HG03520 (cell line): ENCODE measurements at regions not wholly inside any gene's neighbourhood (a gene's known extent, or its start where the extent isn't known, plus 50 kb on each side); places are given as distances from the start of the nearest gene placed in this dataset.
"Not testable (repeated sequence)": the region's sequence is repeated elsewhere in the genome, so short reads cannot be mapped to it uniquely, and the experiment has no call there.

Source experiments
- ATAC-seq: cut with Tn5 transposase; IDR thresholded peaks from one replicate; pipeline ENCODE4 v1.9.1; 2021; ENCODE audit warnings: mild to moderate bottlenecking, moderate library complexity; ENCODE audit not compliant: unreplicated experiment

- no peak for ATAC-seq
Measured at GRCh38 chr2:223460209-223460608, 142.0 kb downstream of the SCG2 start.

GRCh38 chr2:223460774-223461211 is 141.4 kb downstream of the SCG2 start:
- ATAC-seq, result no peak

DNA sequence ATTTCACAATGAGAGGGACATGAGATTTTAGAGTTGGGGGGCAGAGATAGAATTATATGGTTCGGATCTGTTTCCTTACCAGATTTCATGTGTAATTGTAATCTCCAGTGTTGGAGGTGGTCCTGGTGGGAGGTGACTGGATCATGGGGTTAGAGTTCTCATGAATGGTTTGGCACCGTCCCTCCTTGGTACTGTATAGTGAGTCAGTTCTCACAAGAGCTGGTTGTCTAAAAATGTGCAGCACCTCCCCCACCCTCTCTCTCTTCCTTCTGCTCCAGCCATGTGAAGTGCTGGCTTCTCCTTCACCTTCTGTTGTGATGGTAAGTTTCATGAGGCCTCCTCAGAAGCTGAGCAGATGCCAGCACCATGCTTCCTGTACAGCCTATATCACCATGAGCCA is 138.1 kb downstream of the SCG2 start:
- ATAC-seq, result no peak

GRCh38 chr2:223465793-223466192 is 136.4 kb downstream of the SCG2 start:
- no peak for ATAC-seq

GRCh38 chr2:223467196-223467595 is 135.0 kb downstream of the SCG2 start:
- no peak for ATAC-seq

- ATAC-seq, result no peak
Measured at GRCh38 chr2:223469270-223470046, 132.7 kb downstream of the SCG2 start.

GRCh38 chr2:223470602-223471001 is 131.6 kb downstream of the SCG2 start:
- ATAC-seq, result no peak

DNA sequence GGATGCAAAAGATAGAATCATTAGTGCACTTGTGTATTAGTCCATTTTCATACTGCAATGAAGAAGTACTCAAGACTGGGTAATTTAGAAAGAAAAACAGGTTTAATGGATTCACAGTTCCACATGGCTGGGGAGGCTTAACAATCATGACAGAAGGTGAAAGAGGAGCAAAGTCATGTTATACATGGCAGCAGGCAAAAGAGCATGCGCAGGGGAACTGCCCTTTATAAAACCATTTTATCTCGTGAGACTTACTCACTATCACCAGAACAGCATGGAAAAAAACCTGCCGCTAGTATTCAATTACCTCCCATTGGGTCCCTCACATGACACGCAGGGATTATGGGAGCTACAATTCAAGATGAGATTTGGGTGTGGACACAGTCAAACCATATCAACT is 129.4 kb downstream of the SCG2 start:
- no peak for ATAC-seq

DNA sequence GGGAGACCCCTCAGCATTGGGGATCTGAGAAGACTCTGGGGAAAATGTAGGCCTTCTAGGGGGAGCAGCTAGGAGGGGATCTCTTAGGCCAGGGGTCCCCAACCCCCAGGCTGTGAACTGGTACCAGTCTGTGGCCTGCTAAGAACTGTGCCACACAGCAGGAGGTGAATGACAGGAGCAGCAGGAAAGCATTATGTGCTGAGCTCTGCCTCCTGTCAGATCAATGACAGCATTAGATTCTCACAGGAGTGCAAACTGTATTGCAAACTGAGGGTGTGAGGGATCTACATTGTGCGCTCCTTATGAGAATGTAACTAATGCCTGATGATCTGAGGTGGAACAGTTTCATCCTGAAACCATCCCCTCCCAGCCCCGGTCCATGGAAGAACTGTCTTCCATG is 127.3 kb downstream of the SCG2 start:
- ATAC-seq, result no peak

DNA sequence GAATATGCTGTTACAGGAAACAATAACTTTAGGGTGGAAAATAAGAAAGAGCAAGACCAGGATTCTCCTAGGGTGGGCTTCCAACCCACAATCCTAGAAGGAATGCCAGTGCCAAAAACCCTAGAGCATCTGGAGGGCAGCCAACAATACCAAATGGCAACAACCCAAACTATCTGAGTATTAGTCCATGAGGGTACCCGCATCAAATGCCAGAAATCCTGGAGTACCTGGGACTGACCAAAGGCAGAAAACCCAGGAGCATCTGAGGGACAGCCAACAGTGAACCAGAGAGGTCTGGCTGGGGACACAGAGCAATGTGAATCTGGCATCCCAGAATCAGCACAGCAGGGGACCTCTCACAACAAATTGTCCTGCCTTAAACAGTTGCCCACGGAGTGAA is 126.3 kb downstream of the SCG2 start:
- ATAC-seq, result no peak

GRCh38 chr2:223477318-223477717 is 124.8 kb downstream of the SCG2 start:
- no peak for ATAC-seq

- ATAC-seq, result no peak
Measured at GRCh38 chr2:223481486-223481885, 120.7 kb downstream of the SCG2 start.

DNA sequence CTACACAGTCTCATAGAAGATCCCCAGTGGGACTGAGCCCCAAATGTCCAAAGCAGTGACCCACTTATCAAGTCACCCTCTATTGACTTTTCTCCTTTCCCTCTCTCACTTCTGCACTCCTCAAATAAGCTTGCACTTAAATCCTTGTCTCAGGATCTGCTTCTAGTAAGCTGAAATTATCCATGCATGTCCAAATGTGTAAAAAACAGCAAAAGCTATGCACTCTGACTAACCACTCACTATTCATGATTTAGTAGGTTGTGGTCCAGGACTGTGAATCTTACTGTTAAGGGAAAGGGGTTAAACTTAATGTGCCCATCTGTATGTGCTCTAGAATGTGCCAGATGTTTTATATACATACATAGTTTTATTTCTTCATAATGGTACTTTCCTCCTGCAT is 115.4 kb downstream of the SCG2 start:
- ATAC-seq, result no peak

DNA sequence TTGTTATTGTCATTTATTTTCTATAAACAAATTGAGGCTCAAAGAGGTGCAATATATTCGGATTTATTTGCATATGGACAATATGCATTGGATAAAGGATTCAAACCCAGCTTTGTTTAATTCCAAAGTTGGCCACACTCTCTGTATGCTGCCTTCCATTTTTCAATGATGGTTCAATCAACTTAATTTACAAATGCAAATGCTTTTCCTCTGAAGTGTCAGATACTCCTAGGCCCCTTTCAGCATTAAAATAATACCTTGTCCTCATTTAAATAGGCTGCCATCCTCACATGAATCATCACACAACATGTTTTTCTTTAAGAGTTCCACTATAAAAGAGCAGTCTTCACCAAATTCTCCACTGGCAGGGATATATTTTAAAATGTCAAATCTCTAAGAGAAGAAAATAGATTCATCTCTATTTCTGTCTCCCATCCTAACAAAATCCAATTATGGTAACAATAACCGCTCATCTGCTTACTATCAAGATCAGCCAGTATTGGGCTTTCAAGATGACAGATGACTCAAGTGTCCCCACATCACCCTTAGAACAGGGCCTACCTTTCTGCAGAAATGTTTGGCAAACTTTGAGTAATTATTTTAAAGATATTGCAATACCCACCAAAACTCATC is 114.8 kb downstream of the SCG2 start:
- ATAC-seq, result no peak

GRCh38 chr2:223488814-223489213 is 113.3 kb downstream of the SCG2 start:
- ATAC-seq, result no peak

GRCh38 chr2:223494496-223494895 is 107.7 kb downstream of the SCG2 start:
- no peak for ATAC-seq

- no peak for ATAC-seq
Measured at GRCh38 chr2:223494942-223495341, 107.2 kb downstream of the SCG2 start.

DNA sequence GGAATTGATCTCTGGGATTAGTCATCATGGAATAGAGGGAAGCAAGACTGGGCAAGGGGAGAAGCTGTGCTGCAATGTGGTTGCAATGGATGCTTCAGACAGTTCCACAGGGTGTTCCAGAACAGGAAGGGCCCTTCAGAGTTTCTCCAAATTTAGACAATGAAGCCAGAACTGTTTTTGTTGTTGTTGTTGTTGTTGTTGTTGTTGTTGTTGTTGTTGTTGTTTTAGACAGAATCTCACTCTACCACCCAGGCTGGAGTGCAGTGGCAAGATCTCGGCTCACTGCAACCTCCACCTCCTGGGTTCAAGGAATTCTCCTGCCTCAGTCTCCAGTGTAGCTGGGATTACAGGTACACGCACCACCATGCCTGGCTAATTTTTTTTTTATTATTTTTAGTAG is 105.3 kb downstream of the SCG2 start:
- not testable (repeated sequence) for ATAC-seq

GRCh38 chr2:223500709-223501108 is 101.5 kb downstream of the SCG2 start:
- no peak for ATAC-seq

- ATAC-seq, result no peak
Measured at GRCh38 chr2:223501641-223502040, 100.5 kb downstream of the SCG2 start.

DNA sequence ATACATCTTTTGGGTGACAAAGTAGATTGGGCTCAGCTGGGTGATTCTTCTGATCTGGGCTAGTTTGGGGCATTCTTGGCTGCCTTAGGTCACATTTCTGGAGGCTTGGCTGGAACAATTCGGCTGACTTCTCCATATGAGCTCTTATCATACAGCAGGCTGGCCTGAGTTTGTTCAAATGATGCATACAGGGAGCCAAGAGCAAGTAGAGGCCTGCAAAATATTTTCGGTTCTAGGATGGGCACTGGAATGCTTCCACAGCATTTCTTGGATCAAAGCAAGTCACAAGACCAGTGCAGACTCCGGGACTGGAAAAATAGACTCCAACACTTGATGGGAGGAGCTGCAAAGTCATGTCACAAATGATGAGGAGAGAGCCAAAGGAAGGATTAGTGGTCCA is 98.4 kb downstream of the SCG2 start:
- ATAC-seq, result no peak

DNA sequence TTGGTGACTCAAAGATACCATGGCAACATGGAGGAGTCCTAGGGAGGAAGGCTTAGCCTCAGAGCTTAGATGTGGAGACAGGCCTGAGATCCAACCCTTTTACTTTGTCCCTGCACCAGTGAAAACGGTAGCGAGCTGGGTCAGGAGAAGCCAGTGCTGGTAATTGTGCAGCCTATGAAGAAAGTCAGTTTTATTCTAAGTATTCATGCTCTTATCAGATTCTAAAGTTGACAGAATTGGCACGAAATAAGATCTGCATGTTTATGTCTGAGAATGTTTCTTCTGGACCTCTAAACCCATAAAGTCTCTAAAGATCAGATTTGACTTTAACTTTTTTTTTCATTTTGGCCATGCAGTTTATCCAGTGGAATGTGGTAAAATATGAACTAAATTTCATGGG is 93.8 kb downstream of the SCG2 start:
- ATAC-seq, result no peak

DNA sequence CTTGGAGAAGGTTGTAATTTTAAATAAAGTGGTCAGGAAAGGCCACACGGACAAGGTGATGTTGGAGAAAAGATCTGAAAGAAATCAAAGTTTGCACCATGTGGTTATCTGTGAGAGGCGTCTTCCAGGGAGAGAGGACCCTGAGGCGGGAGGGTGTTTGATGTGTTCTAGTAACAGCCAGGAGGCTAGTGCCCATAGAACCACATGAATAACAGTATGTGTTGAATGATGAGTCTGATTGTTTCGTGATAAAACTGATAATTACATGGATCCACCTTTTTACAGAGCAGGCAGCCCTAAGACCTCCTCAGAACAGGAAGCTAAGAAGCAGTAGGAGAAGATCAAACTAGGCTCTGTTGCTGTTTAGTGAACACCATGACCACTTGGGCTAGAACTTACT is 91.4 kb downstream of the SCG2 start:
- ATAC-seq, result no peak
